Natural killer cell treated with Interleukin-12 subunit alpha and Interleukin-12 subunit beta and Interleukin-15 and Interleukin-18, amount 100 ng/mL, for 72 hours (primary cell): ENCODE measurements at regions not wholly inside any gene's neighbourhood (a gene's known extent, or its start where the extent isn't known, plus 50 kb on each side); places are given as distances from the start of the nearest gene placed in this dataset.

ENCODE experiments used
- ATAC-seq, 2 donors: fragments of 150-1000 bp; cut with Tn5 transposase in 1 of 2; sonication (Bioruptor Pico), chemical (Tn5 transposase) in 1 of 2; 2 replicates each; pipeline ENCODE4 v1.10.0; 2021
- DNase-seq: peaks from one replicate; pipeline ENCODE4 v3.0.0; 2022; ENCODE audit warnings: low spot score
- H3K27ac Mint-ChIP-seq, 2 donors: 1 replicate in 1 of 2; 2 replicates in 1 of 2; pipeline ENCODE4 v1.8.0; 2022; ENCODE audit warnings: mixed read lengths in 2 of 2, mild to moderate bottlenecking in 1 of 2, moderate library complexity in 1 of 2
- H3K27me3 Mint-ChIP-seq, 2 donors: 1 replicate in 1 of 2; 2 replicates in 1 of 2; pipeline ENCODE4 v1.8.0; 2022; ENCODE audit warnings: mixed read lengths in 2 of 2
- H3K36me3 Mint-ChIP-seq: one replicate; pipeline ENCODE4 v1.8.0; 2022; ENCODE audit warnings: mixed read lengths
- H3K4me1 Mint-ChIP-seq, 2 donors: 1 replicate in 1 of 2; 2 replicates in 1 of 2; pipeline ENCODE4 v1.8.0; 2022; ENCODE audit warnings: low read depth in 2 of 2, mixed read lengths in 2 of 2, mild to moderate bottlenecking in 1 of 2
- H3K4me3 Mint-ChIP-seq: one replicate; pipeline ENCODE4 v1.8.0; 2022; ENCODE audit warnings: mixed read lengths
- H3K9me3 Mint-ChIP-seq: 2 replicates; pipeline ENCODE4 v1.8.0; 2022; ENCODE audit warnings: mixed read lengths

DNA sequence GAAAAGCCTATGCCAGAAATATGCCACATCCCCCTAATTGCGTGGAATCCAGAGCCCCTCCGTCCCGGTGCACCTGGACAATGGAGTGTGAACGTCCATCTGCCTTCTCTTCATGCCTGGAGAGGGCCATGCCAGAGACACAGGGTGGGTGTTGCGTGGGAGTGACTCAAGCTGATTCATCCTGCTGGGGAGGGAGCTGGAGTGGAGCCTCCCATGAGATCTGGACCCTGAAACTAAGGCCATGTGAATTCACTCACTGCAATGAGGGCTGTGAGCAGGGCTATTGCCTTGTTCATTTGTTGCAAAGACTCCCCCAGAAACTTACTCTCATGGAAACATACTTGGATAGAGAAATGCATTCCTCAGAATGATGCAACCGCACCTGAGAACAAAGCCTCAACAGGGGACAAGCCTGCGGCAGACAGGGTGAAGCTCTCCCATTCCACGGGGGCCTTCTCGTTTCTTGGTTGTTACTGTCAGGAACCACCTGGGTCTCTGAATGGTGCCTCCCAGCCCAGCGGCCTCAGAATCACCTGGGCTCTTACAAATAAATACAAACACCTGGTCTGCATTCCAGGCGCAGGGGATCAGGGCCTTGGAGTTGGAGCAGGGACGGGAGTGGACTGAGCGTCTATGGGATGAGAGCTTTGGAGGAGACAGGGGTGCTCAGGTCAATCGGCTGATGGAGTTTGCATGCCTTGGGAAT, 1031.2 kb downstream of the BRD1 start:
- H3K27ac Mint-ChIP-seq: no peak overlapping the region
- H3K36me3 Mint-ChIP-seq: no peaks in the 10 kb centered on the region
- no peak overlapping the region for H3K4me3 Mint-ChIP-seq
- no peak for ATAC-seq
- no peak for DNase-seq
- peaks cover 5 to 21% of the 10 kb centered on the region in 2 donors for H3K27me3 Mint-ChIP-seq
- H3K9me3 Mint-ChIP-seq: peaks cover 3% of the 10 kb centered on the region
- no peaks in the 10 kb centered on the region for H3K4me1 Mint-ChIP-seq

DNA sequence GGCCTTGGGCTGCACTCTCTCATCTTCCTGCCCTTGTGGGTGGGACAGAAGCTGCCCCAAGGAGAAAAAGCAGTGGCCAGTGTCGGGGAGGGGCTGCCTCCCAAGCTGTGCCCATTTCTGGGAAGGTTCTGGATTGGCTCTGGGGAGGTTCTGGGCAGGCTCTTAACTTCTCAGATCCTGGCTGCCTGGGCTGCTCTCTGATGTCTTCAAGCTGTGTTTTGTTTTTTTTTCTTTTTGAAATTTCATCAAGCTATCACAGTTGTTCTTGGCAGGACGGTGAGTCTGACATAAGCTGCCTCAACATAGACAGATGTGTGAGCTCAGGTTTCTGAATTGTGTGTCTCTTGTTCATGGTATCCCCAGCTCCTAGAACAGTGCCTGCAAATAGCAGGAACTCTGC, 1032.0 kb downstream of the BRD1 start:
- DNase-seq: no peak
- H3K9me3 Mint-ChIP-seq: peaks cover 3% of the 10 kb centered on the region
- H3K36me3 Mint-ChIP-seq: no peaks in the 10 kb centered on the region
- no peak overlapping the region for H3K27ac Mint-ChIP-seq
- no peaks in the 10 kb centered on the region for H3K4me1 Mint-ChIP-seq
- H3K4me3 Mint-ChIP-seq: no peak overlapping the region
- no peak for ATAC-seq
- H3K27me3 Mint-ChIP-seq: peaks cover 5 to 27% of the 10 kb centered on the region in 2 donors

DNA sequence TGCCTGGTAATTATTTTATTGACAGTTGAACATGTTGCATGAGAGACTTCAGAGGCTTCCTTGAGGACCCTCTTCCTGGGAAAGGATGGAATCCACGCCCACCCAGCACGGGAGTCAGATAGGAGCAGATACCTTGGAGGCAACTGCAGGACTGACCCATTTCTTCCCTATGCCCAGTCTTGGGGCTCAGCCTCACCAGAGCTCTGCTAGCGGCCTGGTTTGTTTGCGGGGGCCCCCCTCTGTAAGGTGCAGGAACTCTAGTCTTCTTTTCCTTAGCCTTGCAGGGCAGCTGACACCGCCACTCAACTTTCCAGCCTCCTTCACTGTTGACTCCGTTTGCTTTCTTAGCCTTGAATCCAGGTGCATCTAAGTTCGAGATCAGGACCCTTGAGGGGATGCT, 1032.8 kb downstream of the BRD1 start:
- peaks cover 5 to 30% of the 10 kb centered on the region in 2 donors for H3K27me3 Mint-ChIP-seq
- peaks cover 3% of the 10 kb centered on the region for H3K9me3 Mint-ChIP-seq
- no peak overlapping the region for H3K4me3 Mint-ChIP-seq
- no peaks in the 10 kb centered on the region for H3K4me1 Mint-ChIP-seq
- no peak for DNase-seq
- no peak overlapping the region for H3K27ac Mint-ChIP-seq
- no peaks in the 10 kb centered on the region for H3K36me3 Mint-ChIP-seq
- no peak for ATAC-seq

DNA sequence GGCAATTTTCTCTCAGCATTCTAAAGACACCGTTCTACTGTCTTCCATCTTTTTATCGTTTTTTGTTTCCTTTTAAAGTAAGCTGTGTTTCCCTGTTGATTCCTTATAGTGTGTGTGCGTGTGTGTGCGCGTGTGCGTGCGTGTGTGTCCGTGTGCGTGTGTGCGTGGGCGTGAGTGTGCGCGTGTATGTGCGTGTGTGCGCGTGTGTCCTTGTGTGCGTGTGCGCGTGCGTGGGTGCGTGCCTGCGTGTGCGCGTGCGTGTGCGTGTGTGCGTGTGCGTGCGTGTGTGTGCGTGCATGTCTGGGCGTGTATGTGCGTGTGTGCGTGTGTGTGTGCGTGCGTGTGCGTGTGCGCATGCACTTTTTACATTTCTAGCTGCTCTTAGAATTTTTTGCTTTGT, 1033.7 kb downstream of the BRD1 start:
- Mint-ChIP-seq H3K27ac (no peak overlapping the region), H3K27me3 (peaks cover 5 to 30% of the 10 kb centered on the region in 2 donors), H3K9me3 (peaks cover 3% of the 10 kb centered on the region), H3K4me1 (no peaks in the 10 kb centered on the region), H3K4me3 (no peak overlapping the region), H3K36me3 (no peaks in the 10 kb centered on the region)
- no peak for ATAC-seq
- no peak for DNase-seq

DNA sequence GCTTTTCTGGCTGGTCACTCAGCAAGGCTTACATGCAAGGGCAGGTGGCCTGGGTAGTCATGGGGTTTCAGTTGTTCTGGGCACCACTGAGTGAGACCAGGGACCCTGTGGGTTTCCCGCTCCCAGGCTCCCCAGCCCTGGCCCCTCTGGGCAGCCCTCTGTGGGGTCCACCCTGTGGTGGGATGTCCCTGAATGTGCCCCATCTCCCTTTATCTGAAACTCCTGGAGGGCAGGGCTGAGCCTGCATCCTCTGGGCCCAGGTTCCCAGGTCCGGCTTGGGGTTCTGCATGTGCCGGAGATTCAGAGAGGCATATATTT, 1041.0 kb downstream of the BRD1 start:
- H3K4me1 Mint-ChIP-seq: no peaks in the 10 kb centered on the region
- peak; percentile 40 for DNase-seq
- no peak overlapping the region for H3K4me3 Mint-ChIP-seq
- no peak overlapping the region for H3K27ac Mint-ChIP-seq
- ATAC-seq: peak; percentile 24 to 33
- no peaks in the 10 kb centered on the region for H3K9me3 Mint-ChIP-seq
- H3K36me3 Mint-ChIP-seq: no peaks in the 10 kb centered on the region
- H3K27me3 Mint-ChIP-seq: peaks cover 0 to 9% of the 10 kb centered on the region in 2 donors

DNA sequence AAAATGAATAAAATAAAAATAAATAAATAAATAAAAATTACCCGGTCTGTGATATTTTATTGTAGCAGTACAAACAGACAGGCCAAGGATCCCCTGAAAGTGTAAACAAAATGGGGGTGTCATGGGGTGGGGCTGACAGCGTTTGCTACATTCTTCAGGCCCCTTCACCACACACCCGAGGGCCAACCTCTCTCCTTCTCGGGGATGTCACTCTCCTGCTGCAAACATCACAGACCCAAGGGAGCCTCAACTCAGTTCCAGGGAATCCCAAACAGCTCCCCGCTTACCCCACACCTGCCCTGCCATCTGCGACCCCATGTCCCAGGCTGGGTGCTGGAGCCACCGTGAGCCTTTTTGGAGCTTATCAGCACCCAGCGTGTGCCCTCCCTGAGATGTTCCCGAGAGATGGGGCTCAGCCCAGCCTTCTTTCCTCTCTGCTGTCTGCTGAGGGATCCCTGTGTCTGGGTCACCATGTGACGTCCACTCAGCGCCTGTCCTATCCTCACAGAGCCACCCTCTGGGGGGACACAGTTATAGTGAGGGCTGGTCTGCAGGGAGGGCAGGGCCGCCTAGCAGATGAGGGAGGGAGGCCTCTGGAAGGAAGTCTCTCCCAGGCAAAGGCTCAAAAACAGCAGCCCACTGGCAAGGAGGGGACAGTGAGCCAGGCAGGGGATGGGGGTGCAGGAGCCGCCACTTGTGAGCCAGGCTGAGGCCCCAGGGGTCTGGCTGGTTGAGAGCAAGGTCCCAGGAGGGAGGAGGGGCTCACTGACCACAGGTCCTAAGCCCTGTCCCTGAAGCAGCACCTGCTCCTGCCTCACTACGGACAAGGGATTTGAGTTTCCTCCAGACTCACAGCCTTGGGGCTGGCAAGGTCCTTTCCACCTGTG, 1041.6 kb downstream of the BRD1 start:
- peaks cover 1 to 7% of the 10 kb centered on the region in 2 donors for H3K27me3 Mint-ChIP-seq
- no peak overlapping the region for H3K4me3 Mint-ChIP-seq
- no peak overlapping the region for H3K27ac Mint-ChIP-seq
- ATAC-seq (peak; percentile 22 to 56), DNase-seq (peak; percentile 55)
- no peaks in the 10 kb centered on the region for H3K4me1 Mint-ChIP-seq
- no peaks in the 10 kb centered on the region for H3K36me3 Mint-ChIP-seq
- H3K9me3 Mint-ChIP-seq: no peaks in the 10 kb centered on the region

DNA sequence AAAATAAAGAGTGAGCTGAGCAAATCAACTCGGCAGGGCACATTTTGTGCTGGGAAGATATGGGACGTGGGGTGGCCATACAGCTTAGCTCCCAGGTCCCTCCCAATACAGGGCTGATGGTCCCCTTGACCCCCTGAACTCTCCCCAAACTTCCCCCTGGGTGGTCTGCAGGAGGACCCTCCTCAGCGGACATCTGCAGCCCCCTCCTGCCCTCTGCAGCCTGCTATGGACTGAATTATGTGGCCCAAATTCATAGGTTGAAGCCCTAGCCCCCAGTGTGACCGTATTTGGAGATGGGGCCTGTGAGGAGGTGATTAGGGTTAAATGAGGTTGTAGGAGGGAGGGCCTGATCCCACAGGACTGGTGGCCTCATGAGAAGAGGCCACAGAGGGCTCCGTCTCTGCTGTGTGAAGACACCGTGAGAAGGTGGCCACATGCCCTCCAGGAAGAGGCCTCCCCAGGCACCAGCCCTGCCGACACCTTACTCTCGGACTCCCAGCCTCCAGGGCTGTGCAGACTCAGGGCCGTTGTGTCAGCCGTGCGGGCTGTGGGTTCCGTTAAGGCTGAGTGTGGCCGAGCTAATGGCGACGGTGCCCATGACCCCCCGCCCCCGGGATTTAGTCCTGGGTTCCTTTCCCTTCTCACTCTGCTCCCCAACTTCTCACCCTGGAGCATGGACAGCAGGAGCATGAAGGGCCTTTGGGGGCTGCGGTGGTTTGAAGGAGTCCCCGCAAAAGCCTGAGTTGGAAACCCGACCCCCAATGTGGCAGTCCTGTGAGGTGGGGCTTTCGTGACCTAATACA, 1042.8 kb downstream of the BRD1 start:
- ATAC-seq (no peak), DNase-seq (peak; percentile 51)
- Mint-ChIP-seq H3K27ac (no peak overlapping the region), H3K4me3 (no peak overlapping the region), H3K27me3 (peaks cover 0 to 4% of the 10 kb centered on the region in 2 donors), H3K4me1 (no peaks in the 10 kb centered on the region), H3K9me3 (no peaks in the 10 kb centered on the region), H3K36me3 (no peaks in the 10 kb centered on the region)

DNA sequence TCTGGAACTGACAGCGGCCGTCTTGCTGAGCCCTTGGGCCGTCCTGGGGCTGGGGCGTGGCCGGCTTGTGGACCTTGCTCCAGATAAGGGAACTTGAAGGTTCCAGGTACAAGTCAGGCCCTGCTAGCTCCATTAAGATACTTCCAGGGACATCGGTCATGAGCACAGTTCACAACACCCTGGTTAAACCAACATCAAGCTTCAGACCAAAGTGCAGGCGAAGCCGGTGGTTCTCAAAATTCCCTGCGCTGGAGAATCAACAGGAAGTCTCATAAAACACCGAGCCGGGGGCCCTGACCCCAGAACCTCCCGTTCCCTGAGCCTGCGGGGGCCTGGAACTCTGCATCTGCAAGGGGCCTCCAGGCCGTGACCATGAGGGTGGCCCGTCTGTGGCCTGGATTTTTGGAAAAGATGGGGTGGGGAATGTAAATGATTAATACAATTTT, 1043.8 kb downstream of the BRD1 start:
- H3K4me3 Mint-ChIP-seq: no peak overlapping the region
- no peak overlapping the region for H3K27ac Mint-ChIP-seq
- ATAC-seq: no peak
- DNase-seq: peak; percentile 59
- H3K4me1 Mint-ChIP-seq: no peaks in the 10 kb centered on the region
- H3K9me3 Mint-ChIP-seq: no peaks in the 10 kb centered on the region
- no peaks in the 10 kb centered on the region for H3K36me3 Mint-ChIP-seq
- H3K27me3 Mint-ChIP-seq: peaks cover 0 to 4% of the 10 kb centered on the region in 2 donors

DNA sequence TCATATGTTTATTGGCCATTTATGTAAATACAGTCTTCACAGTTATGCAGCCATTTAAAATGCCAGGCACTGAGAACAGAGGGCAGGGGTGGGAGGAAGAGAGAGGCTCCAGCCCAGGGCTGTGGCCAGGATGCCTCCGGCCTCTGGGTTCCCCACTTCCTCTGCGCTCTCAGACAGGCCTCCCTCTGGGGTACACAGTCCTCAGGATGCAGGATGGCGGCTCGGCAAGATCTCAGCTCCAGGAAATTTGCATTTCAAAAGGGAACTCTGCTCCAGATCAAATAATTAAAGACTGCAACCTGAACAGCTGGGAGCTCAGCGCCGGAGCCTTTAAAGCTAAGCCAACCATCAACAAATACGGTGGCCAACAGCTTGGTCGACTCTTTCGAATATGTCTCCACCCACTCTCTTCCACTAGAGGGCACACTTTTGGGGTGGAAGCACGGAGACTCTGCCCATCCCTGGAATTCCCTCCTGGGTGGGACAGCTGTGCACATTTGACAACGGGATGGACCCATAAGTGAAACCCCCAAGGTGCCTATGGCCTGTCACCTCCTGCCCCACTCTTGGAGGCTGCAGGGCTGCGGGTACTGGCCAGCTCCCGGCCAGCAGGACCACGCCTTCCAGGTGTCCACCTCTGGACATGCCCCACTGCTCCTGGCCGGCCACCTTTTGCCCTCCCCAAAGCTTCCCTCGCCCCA, 1044.7 kb downstream of the BRD1 start:
- H3K36me3 Mint-ChIP-seq: no peaks in the 10 kb centered on the region
- H3K27me3 Mint-ChIP-seq: peaks cover 0 to 7% of the 10 kb centered on the region in 2 donors
- no peak overlapping the region for H3K4me3 Mint-ChIP-seq
- no peaks in the 10 kb centered on the region for H3K4me1 Mint-ChIP-seq
- DNase-seq: peak; percentile 53
- no peaks in the 10 kb centered on the region for H3K9me3 Mint-ChIP-seq
- H3K27ac Mint-ChIP-seq: no peak overlapping the region
- ATAC-seq: peak in 1 of 2 donors; percentile 22

DNA sequence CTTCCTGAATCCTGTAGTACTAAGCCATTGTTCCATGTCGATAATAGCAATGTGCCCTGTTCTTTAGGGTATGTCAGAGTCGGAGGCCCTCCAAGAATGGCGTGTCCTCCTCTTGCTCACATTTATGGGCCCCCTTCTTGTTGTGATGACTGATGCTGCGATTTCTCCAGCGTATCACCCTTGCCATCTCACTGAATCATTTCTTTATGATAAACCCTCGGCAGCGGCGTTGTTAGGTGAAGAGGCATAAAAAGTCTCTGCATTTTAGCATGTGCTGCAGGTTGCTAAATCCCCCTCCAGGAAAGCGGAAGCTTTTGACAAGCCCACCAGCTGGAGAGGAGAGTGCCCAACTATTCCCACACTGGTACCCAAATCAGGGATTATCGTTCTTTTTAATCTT, 1045.3 kb downstream of the BRD1 start:
- Mint-ChIP-seq H3K4me3 (no peak overlapping the region), H3K9me3 (no peaks in the 10 kb centered on the region), H3K4me1 (no peaks in the 10 kb centered on the region), H3K27me3 (peaks cover 0 to 7% of the 10 kb centered on the region in 2 donors), H3K27ac (no peak overlapping the region), H3K36me3 (peaks cover 3% of the 10 kb centered on the region)
- DNase-seq (peak; percentile 38), ATAC-seq (no peak)

DNA sequence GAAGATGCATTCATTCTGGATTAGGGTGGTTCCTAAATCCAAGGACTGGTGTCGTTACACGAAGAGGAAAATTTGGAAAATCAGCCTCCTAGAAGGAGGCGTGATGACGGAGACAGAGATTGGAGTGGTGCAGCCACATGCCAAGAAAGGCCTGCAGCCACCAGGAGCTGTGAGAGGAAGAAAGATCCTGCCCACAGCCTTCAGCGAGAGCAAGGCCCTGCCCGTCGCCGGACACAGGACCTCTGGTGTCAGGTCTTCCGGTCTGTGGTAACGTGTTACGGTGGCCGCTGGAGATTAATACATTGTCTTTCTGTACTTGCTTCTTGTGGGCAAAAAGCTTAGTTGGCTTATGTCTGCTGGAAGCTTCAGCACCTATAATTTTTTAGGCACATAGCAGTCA, 1045.8 kb downstream of the BRD1 start:
- no peak overlapping the region for H3K4me3 Mint-ChIP-seq
- H3K36me3 Mint-ChIP-seq: peaks cover 4% of the 10 kb centered on the region
- H3K9me3 Mint-ChIP-seq: no peaks in the 10 kb centered on the region
- no peaks in the 10 kb centered on the region for H3K4me1 Mint-ChIP-seq
- no peak for ATAC-seq
- no peak overlapping the region for H3K27ac Mint-ChIP-seq
- peaks cover 0 to 7% of the 10 kb centered on the region in 2 donors for H3K27me3 Mint-ChIP-seq
- DNase-seq: no peak

DNA sequence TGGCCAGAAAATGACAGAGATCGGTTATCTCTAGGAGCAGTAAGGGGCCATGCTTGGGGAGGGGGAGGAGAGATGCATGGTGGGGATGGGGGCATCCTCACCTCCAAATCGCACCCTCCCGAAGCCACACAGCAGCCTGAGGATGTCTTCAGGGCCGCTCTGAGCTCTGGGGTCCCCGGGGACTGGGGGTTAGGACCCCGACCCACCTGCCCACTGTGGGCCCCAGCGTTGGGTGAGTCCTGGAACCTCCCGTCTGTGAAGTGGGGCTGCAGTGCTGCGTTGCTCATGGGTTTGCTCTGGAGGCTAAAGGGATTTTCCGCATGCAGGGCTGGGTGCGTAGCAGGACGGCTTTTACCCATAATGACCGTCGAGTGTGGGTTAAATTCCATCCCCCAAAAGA, 1046.3 kb downstream of the BRD1 start:
- no peak overlapping the region for H3K27ac Mint-ChIP-seq
- peak; percentile 34 for DNase-seq

DNA sequence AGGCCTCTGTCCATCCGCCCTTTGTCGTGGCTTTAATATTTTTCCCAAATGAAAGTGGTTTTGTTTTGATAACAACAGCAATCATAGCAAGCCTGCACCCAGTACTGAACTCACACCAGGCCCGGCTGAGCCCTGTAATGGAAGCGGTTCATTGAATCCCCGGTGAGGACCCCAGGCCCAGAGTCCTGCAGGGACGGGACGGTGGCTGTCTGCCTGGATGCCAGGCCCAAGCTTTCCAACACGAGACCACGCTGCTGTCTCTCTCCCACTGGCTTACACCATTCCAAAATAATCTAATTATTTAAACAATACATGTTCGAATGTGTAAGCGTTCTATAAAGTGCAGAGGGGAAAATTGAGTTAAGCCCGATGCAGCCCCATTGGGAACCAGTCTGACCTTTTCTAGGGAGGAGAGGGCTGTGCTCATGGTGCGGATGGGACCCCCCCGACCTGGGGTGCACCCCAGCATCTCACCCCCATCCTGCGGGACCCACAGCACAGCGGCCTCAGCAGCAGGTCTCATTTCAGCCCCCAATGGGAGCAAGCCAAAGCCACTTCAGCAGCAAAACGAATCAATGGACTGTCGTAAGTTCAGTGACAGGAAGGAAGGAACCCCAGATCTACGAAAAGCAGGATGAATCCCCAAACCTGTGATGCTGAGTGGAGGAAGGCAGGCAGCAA, 1046.9 kb downstream of the BRD1 start:
- H3K9me3 Mint-ChIP-seq: no peaks in the 10 kb centered on the region
- H3K4me1 Mint-ChIP-seq: no peaks in the 10 kb centered on the region
- no peak overlapping the region for H3K27ac Mint-ChIP-seq
- peaks cover 11% of the 10 kb centered on the region for H3K36me3 Mint-ChIP-seq
- no peak overlapping the region for H3K4me3 Mint-ChIP-seq
- ATAC-seq (no peak), DNase-seq (peak; percentile 55)
- H3K27me3 Mint-ChIP-seq: peaks cover 9 to 10% of the 10 kb centered on the region in 2 donors

More for the DNA sequence above, 1046.3 kb downstream of the BRD1 start:
- H3K4me1 Mint-ChIP-seq: no peaks in the 10 kb centered on the region
- no peak for ATAC-seq
- peaks cover 7% of the 10 kb centered on the region for H3K36me3 Mint-ChIP-seq
- peaks cover 2 to 7% of the 10 kb centered on the region in 2 donors for H3K27me3 Mint-ChIP-seq
- no peak overlapping the region for H3K4me3 Mint-ChIP-seq
- no peaks in the 10 kb centered on the region for H3K9me3 Mint-ChIP-seq
